ENCODE measurements at regions not wholly inside any gene's neighbourhood (a gene's known extent, or its start where the extent isn't known, plus 50 kb on each side); places are given as distances from the start of the nearest gene placed in this dataset.
"Not testable (repeated sequence)": the region's sequence is repeated elsewhere in the genome, so short reads cannot be mapped to it uniquely, and the experiment has no call there.

GRCh38 chr5:99878830-99879229, 656.3 kb upstream of the FAM174A start:
- no peak for DNase-seq

- DNase-seq = no peak
These were observed 668.4 kb upstream of the FAM174A start for GRCh38 chr5:99866740-99867139.

GRCh38 chr5:99865159-99865558, 670.0 kb upstream of the FAM174A start:
- DNase-seq = no peak

GRCh38 chr5:99835791-99836190, 699.4 kb upstream of the FAM174A start:
- DNase-seq = no peak

- DNase-seq = no peak
These were observed 708.0 kb upstream of the FAM174A start for GRCh38 chr5:99827136-99827535.

GRCh38 chr5:99817796-99818195, 717.4 kb upstream of the FAM174A start:
- DNase-seq = no peak

GRCh38 chr5:99814321-99815063, 720.7 kb upstream of the FAM174A start:
- DNase-seq = no peak

- DNase-seq = no peak
These were observed 726.4 kb upstream of the FAM174A start for GRCh38 chr5:99808657-99809230.

GRCh38 chr5:99807346-99807745, 727.8 kb upstream of the FAM174A start:
- DNase-seq = no peak

- DNase-seq = no peak
These were observed 740.1 kb upstream of the FAM174A start for GRCh38 chr5:99795031-99795430.

- DNase-seq = no peak
These were observed 746.7 kb upstream of the FAM174A start for GRCh38 chr5:99788482-99788881.

GRCh38 chr5:99775189-99775588, 760.0 kb upstream of the FAM174A start:
- DNase-seq = no peak

- no peak for DNase-seq
These were observed 761.9 kb upstream of the FAM174A start for GRCh38 chr5:99773290-99773689.

- no peak for DNase-seq
These were observed 763.9 kb upstream of the FAM174A start for GRCh38 chr5:99771296-99771695.

GRCh38 chr5:99765011-99765410, 770.2 kb upstream of the FAM174A start:
- no peak for DNase-seq

- DNase-seq = no peak
These were observed 772.0 kb upstream of the FAM174A start for GRCh38 chr5:99763021-99763774.

- DNase-seq = no peak
These were observed 787.8 kb upstream of the FAM174A start for GRCh38 chr5:99747342-99747741.

GRCh38 chr5:99733146-99733545, 802.0 kb upstream of the FAM174A start:
- not testable (repeated sequence) for DNase-seq

GRCh38 chr5:99730653-99731052, 801.8 kb upstream of the CHD1 start:
- DNase-seq = not testable (repeated sequence)

GRCh38 chr5:99724732-99725290, 796.0 kb upstream of the CHD1 start:
- no peak for DNase-seq

- no peak for DNase-seq
These were observed 792.7 kb upstream of the CHD1 start for GRCh38 chr5:99721506-99721905.

- no peak for DNase-seq
These were observed 787.1 kb upstream of the CHD1 start for GRCh38 chr5:99715921-99716320.

GRCh38 chr5:99706160-99706559, 777.4 kb upstream of the CHD1 start:
- no peak for DNase-seq

- no peak for DNase-seq
These were observed 773.8 kb upstream of the CHD1 start for GRCh38 chr5:99702565-99702964.

Data from CD4-positive, alpha-beta T cell treated with Interferon gamma for 1 hour (primary cell).